ENCODE measurements at regions not wholly inside any gene's neighbourhood (a gene's known extent, or its start where the extent isn't known, plus 50 kb on each side); places are given as distances from the start of the nearest gene placed in this dataset.

GRCh38 chr14:58864751-58865513 lies 227.2 kb downstream of the DACT1 start:
- TF ChIP-seq TAF1 (IDR thresholded peaks at IDR 0.05; ENCODE audit: low read depth, low read length) (no peak), POLR2AphosphoS5 (IDR thresholded peaks at IDR 0.05; ENCODE audit: low read depth, low read length) (no peak)
